T-cell (primary cell): ENCODE measurements at regions not wholly inside any gene's neighbourhood (a gene's known extent, or its start where the extent isn't known, plus 50 kb on each side); places are given as distances from the start of the nearest gene placed in this dataset.

Experiments
- ATAC-seq, 4 experiments: fragments of 200-7000 bp in 3 of 4; fragments of 150-1000 bp in 1 of 4; cut with Tn5 transposase; replicated peaks in 1 of 4; 1 replicate in 3 of 4; 2 replicates in 1 of 4; pipeline ENCODE4 v1.10.0; 2021; ENCODE audit warnings: moderate library complexity in 3 of 4, mild to moderate bottlenecking in 2 of 4, moderate number of reproducible peaks in 1 of 4
- CTCF ChIA-PET, 2 donors: fragments of 300-600 bp; sonication (Branson Sonifier 250); formaldehyde crosslinking; loops; one replicate each; lab custom pipeline; 2022; ENCODE audit warnings: antibody characterized with exemption in 2 of 2; lab: Charles Lee
- POLR2A ChIA-PET, 2 donors: fragments of 300-600 bp; sonication (Branson Sonifier 250); formaldehyde crosslinking; loops; one replicate each; lab custom pipeline; 2022; ENCODE audit warnings: antibody characterized with exemption in 2 of 2; lab: Charles Lee
- DNase-seq, 35 experiments: peaks; one replicate each; pipeline versions ENCODE4 v3.0.0 to v3.0.0-alpha.2; 2013 to 2023
- H3K27ac ChIP-seq: one replicate; pipeline ENCODE4 v1.5.1; 2013; ENCODE audit warnings: low read length
- H3K27me3 ChIP-seq, 2 experiments: replicated peaks in 1 of 2; 1 replicate in 1 of 2; 2 replicates in 1 of 2; pipeline versions ENCODE4 v1.6.1 to v1.7.0; 2013; ENCODE audit warnings: low read length in 1 of 2, mixed read lengths in 1 of 2; ENCODE audit not compliant: control insufficient read depth in 2 of 2, insufficient read depth in 2 of 2; ENCODE audit errors: extremely low read depth in 1 of 2
- H3K36me3 ChIP-seq, 2 donors: 1 replicate in 1 of 2; 2 replicates in 1 of 2; pipeline versions ENCODE4 v1.6.1 to v1.7.0; 2013; ENCODE audit warnings: low read length in 1 of 2; ENCODE audit not compliant: control insufficient read depth in 2 of 2, insufficient read depth in 1 of 2; ENCODE audit errors: extremely low read depth in 1 of 2
- H3K4me1 ChIP-seq, 2 experiments: 1 replicate in 1 of 2; 2 replicates in 1 of 2; pipeline versions ENCODE4 v1.6.1 to v1.7.0; 2013; ENCODE audit warnings: low read length in 2 of 2, mixed read lengths in 1 of 2; ENCODE audit not compliant: insufficient read depth in 2 of 2, control insufficient read depth in 1 of 2; ENCODE audit errors: extremely low read depth in 1 of 2
- H3K4me3 ChIP-seq, 2 donors: 1 replicate in 1 of 2; 2 replicates in 1 of 2; pipeline versions ENCODE4 v1.5.1 to v1.7.0; 2013; ENCODE audit warnings: mild to moderate bottlenecking in 2 of 2, low read length in 1 of 2, moderate library complexity in 1 of 2; ENCODE audit not compliant: control insufficient read depth in 1 of 2; ENCODE audit errors: extremely low read depth in 1 of 2
- H3K9me3 ChIP-seq: 2 replicates; pipeline ENCODE4 v1.7.0; 2013
- H3K27ac Mint-ChIP-seq, 2 donors: one replicate each; pipeline ENCODE4 v1.8.0; 2020 to 2021; ENCODE audit warnings: mild to moderate bottlenecking in 2 of 2, mixed read lengths in 2 of 2
- H3K27me3 Mint-ChIP-seq, 2 donors: one replicate each; pipeline ENCODE4 v1.8.0; 2021 to 2022; ENCODE audit warnings: mixed read lengths in 2 of 2
- H3K36me3 Mint-ChIP-seq: one replicate; pipeline ENCODE4 v1.8.0; 2021; ENCODE audit warnings: mixed read lengths
- H3K4me1 Mint-ChIP-seq, 3 donors: one replicate each; pipeline ENCODE4 v1.8.0; 2020 to 2022; ENCODE audit warnings: mixed read lengths in 3 of 3, mild to moderate bottlenecking in 1 of 3
- H3K4me3 Mint-ChIP-seq, 3 donors: one replicate each; pipeline ENCODE4 v1.8.0; 2020 to 2022; ENCODE audit warnings: mild to moderate bottlenecking in 3 of 3, mixed read lengths in 3 of 3, moderate library complexity in 3 of 3
- H3K9me3 Mint-ChIP-seq, 3 donors: one replicate each; pipeline ENCODE4 v1.8.0; 2020 to 2022; ENCODE audit warnings: mixed read lengths in 3 of 3
- WGBS: methylation state at CpG from one replicate; pipeline ENCODE4 v1.1.5; 2013; ENCODE audit warnings: missing lambda C conversion rate; ENCODE audit not compliant: insufficient coverage; 5-methylcytosine and 5-hydroxymethylcytosine counted together

- Histone ChIP-seq H3K36me3 (no peaks in the 10 kb centered on the region), H3K4me1 (no peaks in the 10 kb centered on the region), H3K27me3 (peaks cover 0 to 34% of the 10 kb centered on the region in 2 experiments), H3K27ac (no peak overlapping the region), H3K9me3 (no peaks in the 10 kb centered on the region), H3K4me3 (no peak overlapping the region)
- Mint-ChIP-seq H3K27me3 (peaks cover 4 to 12% of the 10 kb centered on the region in 2 donors), H3K36me3 (no peaks in the 10 kb centered on the region), H3K4me1 (no peaks in the 10 kb centered on the region), H3K9me3 (peaks cover 2 to 9% (median 5%) of the 10 kb centered on the region in 3 donors), H3K4me3 (no peak overlapping the region), H3K27ac (no peak overlapping the region)
- 73% methylated on average over 4 of the region's 6 CpGs for WGBS
- ChIA-PET POLR2A (no interaction called here), CTCF (no interaction called here)
- DNase-seq: no peak
- no peak for ATAC-seq
Measured at GRCh38 chr1:4090976-4091660, 191.0 kb upstream of the C1orf174 start.

GRCh38 chr1:4091996-4092395, 191.9 kb upstream of the C1orf174 start:
- Mint-ChIP-seq H3K9me3 (peaks cover 5 to 18% (median 6%) of the 10 kb centered on the region in 3 donors), H3K4me3 (no peak overlapping the region), H3K36me3 (no peaks in the 10 kb centered on the region), H3K27me3 (peaks cover 4 to 10% of the 10 kb centered on the region in 2 donors), H3K4me1 (no peaks in the 10 kb centered on the region), H3K27ac (no peak overlapping the region)
- H3K27ac ChIP-seq: no peak overlapping the region
- no peaks in the 10 kb centered on the region for H3K36me3 ChIP-seq
- no peak for ATAC-seq
- ChIA-PET CTCF (no interaction called here), POLR2A (no interaction called here)
- H3K9me3 ChIP-seq: no peaks in the 10 kb centered on the region
- H3K4me3 ChIP-seq: no peak overlapping the region
- no peak for DNase-seq
- WGBS: 93% methylated on average over 4 of the region's 7 CpGs
- no peaks in the 10 kb centered on the region for H3K4me1 ChIP-seq
- H3K27me3 ChIP-seq: peaks cover 0 to 27% of the 10 kb centered on the region in 2 experiments

- Mint-ChIP-seq H3K27me3 (peaks cover 0 to 4% of the 10 kb centered on the region in 2 donors), H3K4me1 (no peaks in the 10 kb centered on the region)
- DNase-seq: no peak
Measured at GRCh38 chr1:4093856-4094565, 193.9 kb upstream of the C1orf174 start.

GRCh38 chr1:4095433-4095971, 195.4 kb upstream of the C1orf174 start:
- Mint-ChIP-seq H3K36me3 (no peaks in the 10 kb centered on the region), H3K27me3 (peaks cover 0 to 2% of the 10 kb centered on the region in 2 donors), H3K9me3 (peaks cover 5 to 18% (median 6%) of the 10 kb centered on the region in 3 donors), H3K27ac (no peak overlapping the region), H3K4me1 (no peaks in the 10 kb centered on the region), H3K4me3 (no peak overlapping the region)
- Histone ChIP-seq H3K9me3 (no peaks in the 10 kb centered on the region), H3K4me3 (no peak overlapping the region), H3K4me1 (no peaks in the 10 kb centered on the region), H3K27me3 (peaks cover 0 to 14% of the 10 kb centered on the region in 2 experiments), H3K36me3 (no peaks in the 10 kb centered on the region), H3K27ac (no peak overlapping the region)
- no peak for DNase-seq
- ChIA-PET POLR2A (no interaction called here), CTCF (no interaction called here)
- 60% methylated on average over 1 of the region's 5 CpGs for WGBS
- no peak for ATAC-seq

More at GRCh38 chr1:4093856-4094565, 193.9 kb upstream of the C1orf174 start:
- H3K27ac Mint-ChIP-seq: no peak overlapping the region
- H3K9me3 Mint-ChIP-seq: peaks cover 5 to 18% (median 6%) of the 10 kb centered on the region in 3 donors
- H3K27me3 ChIP-seq: peaks cover 0 to 20% of the 10 kb centered on the region in 2 experiments
- H3K4me1 ChIP-seq: no peaks in the 10 kb centered on the region
- H3K27ac ChIP-seq: no peak overlapping the region
- CTCF ChIA-PET: no interaction called here
- H3K36me3 ChIP-seq: no peaks in the 10 kb centered on the region
- no peak overlapping the region for H3K4me3 Mint-ChIP-seq
- no peaks in the 10 kb centered on the region for H3K9me3 ChIP-seq
- POLR2A ChIA-PET: no interaction called here
- H3K36me3 Mint-ChIP-seq: no peaks in the 10 kb centered on the region
- ATAC-seq: no peak
- WGBS: 77% methylated on average over 3 of the region's 7 CpGs
- H3K4me3 ChIP-seq: no peak overlapping the region

GRCh38 chr1:4101459-4102161, 201.5 kb upstream of the C1orf174 start:
- H3K4me3 ChIP-seq: no peak overlapping the region
- no peak overlapping the region for H3K4me3 Mint-ChIP-seq
- POLR2A ChIA-PET: no interaction called here
- ATAC-seq (no peak), DNase-seq (no peak)
- WGBS: 51% methylated on average over 4 of the region's 5 CpGs
- no peaks in the 10 kb centered on the region for H3K4me1 Mint-ChIP-seq
- no peaks in the 10 kb centered on the region for H3K9me3 ChIP-seq
- no peaks in the 10 kb centered on the region for H3K4me1 ChIP-seq
- no peaks in the 10 kb centered on the region for H3K36me3 ChIP-seq
- peaks cover 0 to 15% of the 10 kb centered on the region in 2 experiments for H3K27me3 ChIP-seq
- no peaks in the 10 kb centered on the region for H3K36me3 Mint-ChIP-seq
- peaks cover 3 to 13% of the 10 kb centered on the region in 2 donors for H3K27me3 Mint-ChIP-seq
- no peak overlapping the region for H3K27ac Mint-ChIP-seq
- H3K27ac ChIP-seq: no peak overlapping the region
- H3K9me3 Mint-ChIP-seq: peaks cover 0 to 4% (median 4%) of the 10 kb centered on the region in 3 donors
- CTCF ChIA-PET: no interaction called here

GRCh38 chr1:4105300-4105880, 205.3 kb upstream of the C1orf174 start:
- Mint-ChIP-seq H3K4me1 (no peaks in the 10 kb centered on the region), H3K27ac (no peak overlapping the region), H3K9me3 (no peaks in the 10 kb centered on the region), H3K4me3 (no peak overlapping the region), H3K27me3 (peaks cover 3 to 18% of the 10 kb centered on the region in 2 donors), H3K36me3 (no peaks in the 10 kb centered on the region)
- CTCF ChIA-PET: no interaction called here
- 72% methylated on average over 10 of the region's 14 CpGs for WGBS
- Histone ChIP-seq H3K36me3 (no peaks in the 10 kb centered on the region), H3K4me1 (no peaks in the 10 kb centered on the region), H3K27ac (no peak overlapping the region), H3K9me3 (no peaks in the 10 kb centered on the region), H3K4me3 (no peak overlapping the region), H3K27me3 (peaks cover 0 to 19% of the 10 kb centered on the region in 2 experiments)
- DNase-seq (no peak), ATAC-seq (no peak)
- POLR2A ChIA-PET: no interaction called here
